AG04449 (cell line): ENCODE measurements at regions not wholly inside any gene's neighbourhood (a gene's known extent, or its start where the extent isn't known, plus 50 kb on each side); places are given as distances from the start of the nearest gene placed in this dataset.

ENCODE experiments used
- CTCF ChIA-PET: fragments of 350-600 bp; formaldehyde crosslinking; extraction: SDS; loops from one replicate; lab custom pipeline; 2021; ENCODE audit warnings: antibody characterized with exemption; lab: Yijun Ruan, JAX
- POLR2A ChIA-PET: fragments of 400-600, 350-600 bp; formaldehyde crosslinking; extraction: SDS; loops from one replicate; lab custom pipeline; 2020; ENCODE audit warnings: antibody characterized with exemption, inconsistent platforms; lab: Yijun Ruan, JAX
- DNase-seq: peaks from one replicate; pipeline ENCODE4 v3.0.0-alpha.2; 2010; ENCODE audit warnings: low read depth, low spot score
- H3K4me3 ChIP-seq: 2 replicates; pipeline ENCODE4 v1.5.1; 2011; ENCODE audit warnings: low read depth, mild to moderate bottlenecking, control low read depth, low read length
- CTCF ChIP-seq: IDR thresholded peaks from one replicate; pipeline ENCODE4 v1.5.1; 2011; ENCODE audit warnings: mild to moderate bottlenecking, moderate library complexity, low read length, control low read depth, inconsistent platforms; ENCODE audit not compliant: insufficient read depth; ENCODE audit errors: missing control alignments

- ChIA-PET POLR2A (no interaction called here), CTCF (no interaction called here)
- H3K4me3 ChIP-seq, result no peak overlapping the region
- DNase-seq, result no peak
- TF ChIP-seq CTCF, result no peak
Observed at GRCh38 chr1:29650041-29650400, 413.7 kb downstream of the PTPRU start.

DNA sequence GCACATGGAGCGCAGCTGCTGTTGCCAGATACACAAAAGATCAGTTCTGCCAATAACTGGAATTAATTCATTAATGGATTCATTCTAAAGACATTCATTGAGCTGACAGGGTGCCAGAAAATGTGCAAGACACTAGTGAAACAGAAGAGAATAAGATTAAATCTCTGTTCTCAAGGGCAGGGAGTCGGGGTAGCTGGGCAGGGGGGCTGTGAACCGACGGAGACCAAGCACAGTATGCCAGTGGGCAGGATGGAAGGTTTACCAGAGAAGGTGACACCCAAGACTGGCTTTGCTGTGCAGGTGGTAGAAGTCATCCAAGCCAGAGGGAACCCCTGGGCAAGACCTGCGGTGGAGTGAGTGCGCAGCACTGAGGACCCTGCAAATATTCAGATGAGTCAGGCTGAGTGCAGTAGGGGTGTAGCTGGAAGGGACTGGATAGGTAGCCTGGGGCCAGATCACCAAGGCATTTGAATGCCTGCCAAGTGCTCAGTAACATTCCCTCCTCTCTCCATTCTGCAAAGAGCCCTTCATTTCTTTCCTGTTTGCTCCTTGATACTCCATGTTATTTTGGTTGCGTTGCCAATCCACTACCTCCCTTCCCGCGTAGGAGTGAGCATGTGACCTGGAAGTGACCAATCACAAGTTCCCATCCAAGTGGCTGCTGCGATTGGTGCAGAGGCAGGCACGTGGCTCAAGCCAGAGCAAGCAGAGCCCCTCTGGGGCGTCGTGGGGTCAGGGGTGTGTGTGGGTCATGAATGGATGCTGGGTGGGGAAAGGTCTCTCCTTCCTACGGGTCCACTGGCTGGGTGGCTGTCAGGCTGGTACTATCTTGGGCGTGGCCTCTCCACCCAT is 413.1 kb downstream of the PTPRU start:
- ChIA-PET POLR2A (no interaction called here), CTCF (no interaction called here)
- TF ChIP-seq CTCF, result no peak
- no peak for DNase-seq
- H3K4me3 ChIP-seq, result no peak overlapping the region

DNA sequence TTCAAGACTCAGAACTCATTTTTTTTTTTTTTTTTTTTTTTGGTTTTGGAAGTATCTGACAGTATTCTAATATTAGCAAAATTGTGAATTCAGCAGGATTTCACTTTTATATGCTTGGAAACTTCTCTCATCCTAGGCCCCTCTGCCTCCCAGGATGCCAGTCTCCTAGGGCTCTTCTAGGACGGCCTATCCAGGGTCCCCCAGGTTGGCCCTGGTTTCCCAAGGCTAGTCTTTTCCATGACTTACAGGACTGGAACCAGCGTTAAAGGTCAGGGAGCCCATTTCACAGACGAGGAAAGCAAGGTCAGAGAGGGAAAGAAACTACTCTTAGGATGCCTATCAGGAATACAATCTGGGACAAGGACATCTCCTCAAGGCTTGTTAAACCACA is 412.5 kb downstream of the PTPRU start:
- ChIA-PET CTCF (no interaction called here), POLR2A (no interaction called here)
- TF ChIP-seq CTCF, result no peak
- H3K4me3 ChIP-seq, result no peak overlapping the region
- DNase-seq, result no peak

DNA sequence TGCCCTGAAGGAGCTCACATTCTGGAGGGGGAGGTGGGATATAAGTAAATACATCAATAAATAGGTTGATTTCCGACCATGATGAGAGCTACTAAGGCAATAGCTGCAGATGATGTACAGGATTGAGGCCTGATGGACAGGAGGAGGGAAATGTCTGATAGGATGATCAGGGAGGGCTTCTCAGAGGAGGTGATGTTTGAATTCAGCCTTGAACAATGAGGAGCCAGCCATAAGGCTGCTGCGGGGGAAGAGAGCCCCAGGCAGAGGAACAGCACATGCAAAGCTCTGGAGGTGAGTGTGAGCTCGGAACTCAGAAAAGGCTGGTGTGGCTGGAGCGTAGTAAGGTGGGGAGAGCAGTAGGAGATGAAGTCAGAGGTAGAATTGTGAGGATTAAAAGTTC is 411.7 kb downstream of the PTPRU start:
- TF ChIP-seq CTCF, result no peak
- POLR2A ChIA-PET, result no interaction called here
- no peak for DNase-seq
- CTCF ChIA-PET, result no interaction called here
- H3K4me3 ChIP-seq, result no peak overlapping the region

DNA sequence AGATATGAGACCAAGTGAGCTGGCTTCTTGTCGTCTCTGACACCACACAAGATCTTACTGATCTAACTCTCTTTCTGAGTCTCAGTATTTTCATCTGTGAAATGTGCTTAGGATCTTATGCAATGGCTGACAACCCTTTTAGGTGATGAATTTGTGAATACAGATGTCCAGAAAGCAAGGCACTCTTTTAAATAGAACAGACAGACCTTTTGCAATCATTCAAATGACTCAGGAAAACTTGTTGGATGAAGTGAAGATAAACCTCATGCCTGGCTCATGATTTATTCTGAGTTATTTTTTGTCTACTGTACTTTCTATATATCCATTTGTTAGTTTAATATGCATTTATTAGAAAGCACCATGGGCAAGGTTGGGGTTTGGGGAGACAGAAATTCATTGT is 411.3 kb downstream of the PTPRU start:
- CTCF ChIA-PET, result no interaction called here
- no peak for DNase-seq
- POLR2A ChIA-PET, result no interaction called here
- TF ChIP-seq CTCF, result no peak
- H3K4me3 ChIP-seq, result no peak overlapping the region

DNA sequence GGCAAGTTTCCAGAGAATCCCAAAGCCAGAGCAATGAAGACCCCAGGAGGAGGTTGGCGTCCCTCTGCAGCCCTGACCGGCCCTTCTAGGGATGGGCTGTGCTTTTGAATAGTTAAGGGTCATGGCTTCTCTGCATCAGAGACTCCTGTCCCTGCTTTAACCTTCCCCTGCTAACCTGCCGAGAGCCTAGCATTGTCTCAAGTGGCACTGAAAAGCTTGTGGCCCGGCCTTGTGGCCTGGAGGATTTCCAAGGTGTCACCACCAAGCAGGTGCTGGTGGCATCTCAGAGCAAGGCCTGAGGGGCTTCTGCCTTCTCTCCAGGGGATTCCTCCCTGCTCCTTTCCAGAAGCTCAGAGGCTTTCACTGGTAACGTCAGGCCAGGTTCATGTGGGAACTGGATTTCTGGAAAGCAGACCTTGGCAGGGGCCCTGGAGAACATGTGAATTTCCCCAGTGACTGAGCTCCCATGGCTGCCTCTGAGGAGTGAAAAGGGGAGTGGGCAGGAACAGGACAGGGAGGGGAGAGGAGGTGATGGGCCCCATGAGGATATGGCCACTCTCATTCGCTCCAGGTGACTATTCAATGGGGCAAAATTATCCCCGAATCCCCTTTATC is 409.9 kb downstream of the PTPRU start:
- CTCF ChIA-PET, result no interaction called here
- POLR2A ChIA-PET, result no interaction called here
- no peak for DNase-seq
- H3K4me3 ChIP-seq, result no peak overlapping the region
- no peak for TF ChIP-seq CTCF
